HL-60/S4 treated with phorbol 12-myristate 13-acetate at 8.2 ng/mL for 4 days and 3 days (cell line): ENCODE measurements at regions not wholly inside any gene's neighbourhood (a gene's known extent, or its start where the extent isn't known, plus 50 kb on each side); places are given as distances from the start of the nearest gene placed in this dataset.
"Not testable (repeated sequence)": the region's sequence is repeated elsewhere in the genome, so short reads cannot be mapped to it uniquely, and the experiment has no call there.

Experiments
- in situ Hi-C: fragments of 300-500 bp; cut with MboI; formaldehyde crosslinking; loops from 2 replicates; pipeline ENCODE4 v1.15.0; 2022; ENCODE audit warnings: low sequenced_read_pairs

DNA sequence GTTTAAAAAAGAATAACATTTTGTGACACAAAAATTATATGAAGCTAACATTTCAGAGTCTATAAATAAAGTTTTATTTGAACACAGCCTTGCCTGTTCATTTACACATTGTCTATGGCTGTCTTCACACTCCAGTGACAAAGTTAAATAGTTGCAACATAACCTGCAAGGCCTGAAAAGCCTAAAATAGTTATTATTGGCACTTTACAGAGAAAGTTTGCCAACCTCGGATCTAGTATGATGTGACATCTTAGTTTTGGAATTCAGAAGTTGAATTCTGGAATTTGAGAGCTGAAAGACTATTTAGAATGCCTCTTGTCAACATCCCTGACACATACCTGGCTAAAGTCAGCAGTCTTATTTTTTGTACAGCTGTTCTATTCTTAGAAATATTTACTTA, 68.3 kb downstream of the DYRK2 start:
- in situ Hi-C loops: no loop called here

- in situ Hi-C loops: not testable (repeated sequence)
Measured at GRCh38 chr12:67719303-67719702, 70.8 kb downstream of the DYRK2 start.

GRCh38 chr12:67720351-67720856, 71.9 kb downstream of the DYRK2 start:
- in situ Hi-C loops: no loop called here

GRCh38 chr12:67721248-67721647, 72.7 kb downstream of the DYRK2 start:
- in situ Hi-C loops: no loop called here

- in situ Hi-C loops: no loop called here
Measured at GRCh38 chr12:67722296-67722695, 73.8 kb downstream of the DYRK2 start.

DNA sequence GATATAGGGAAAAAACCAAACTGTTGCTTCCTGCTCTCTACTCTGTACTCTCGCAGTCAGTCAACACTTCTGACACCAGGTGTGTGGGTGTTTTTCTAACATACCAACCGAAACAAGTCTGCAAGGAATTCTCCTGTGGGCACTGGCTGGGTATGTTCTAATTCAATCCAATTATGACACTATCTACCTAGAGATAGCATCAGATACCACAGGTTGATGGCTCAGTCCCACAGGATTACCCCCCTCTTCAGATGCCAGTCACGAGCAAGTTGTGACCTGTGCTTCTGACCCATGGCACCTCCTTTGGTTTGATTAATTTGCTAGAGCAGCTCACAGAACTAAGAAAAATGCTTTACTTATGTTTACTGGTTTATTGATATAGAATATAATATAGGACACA, 78.3 kb downstream of the DYRK2 start:
- in situ Hi-C loops: no loop called here

DNA sequence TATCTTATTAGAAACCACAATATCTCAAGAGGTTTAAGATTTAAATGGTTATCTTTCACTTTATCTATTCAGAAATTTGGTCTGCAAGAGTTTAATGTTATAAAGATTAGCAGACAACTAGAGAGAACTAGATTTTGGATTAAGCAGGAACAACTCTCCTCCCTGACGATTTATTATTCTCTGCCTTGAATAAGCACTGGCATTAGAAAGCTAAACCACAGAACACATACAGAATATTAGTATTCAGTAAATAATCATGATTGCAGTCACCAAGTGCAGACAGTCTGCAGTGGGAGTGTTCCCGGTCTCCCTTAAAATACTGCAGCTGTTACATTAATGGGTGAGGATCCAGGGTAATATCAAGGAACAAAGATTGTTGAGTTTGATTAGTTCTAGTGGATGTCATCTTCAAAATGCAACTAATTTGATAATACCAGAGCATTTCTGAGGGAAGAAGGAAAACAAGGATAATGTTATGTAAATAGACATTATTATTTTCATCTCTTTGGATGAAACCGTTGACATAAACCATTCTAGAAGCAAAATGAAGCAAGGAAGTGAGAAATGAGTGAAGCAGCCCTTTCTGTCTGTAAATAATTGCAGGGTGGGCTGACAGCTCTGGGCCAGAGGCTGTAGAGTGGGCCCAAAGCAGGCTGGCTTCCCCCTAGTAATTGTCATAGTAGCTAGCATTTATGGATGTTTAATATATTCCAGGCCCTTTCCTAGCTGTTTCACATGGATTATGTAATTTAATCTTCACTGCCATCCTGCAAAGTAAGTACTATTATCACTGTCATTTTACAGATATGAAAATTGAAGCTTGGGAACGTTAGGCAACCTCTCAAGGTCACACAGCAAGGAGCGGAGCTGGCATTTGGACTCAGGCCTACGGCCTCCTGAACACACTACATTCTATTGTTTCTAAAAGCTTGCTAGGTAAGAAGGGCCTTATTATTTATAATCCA, 79.4 kb downstream of the DYRK2 start:
- in situ Hi-C loops: no loop called here

GRCh38 chr12:67732857-67733256, 84.3 kb downstream of the DYRK2 start:
- in situ Hi-C loops: no loop called here

GRCh38 chr12:67735868-67736267, 87.3 kb downstream of the DYRK2 start:
- in situ Hi-C loops: no loop called here

DNA sequence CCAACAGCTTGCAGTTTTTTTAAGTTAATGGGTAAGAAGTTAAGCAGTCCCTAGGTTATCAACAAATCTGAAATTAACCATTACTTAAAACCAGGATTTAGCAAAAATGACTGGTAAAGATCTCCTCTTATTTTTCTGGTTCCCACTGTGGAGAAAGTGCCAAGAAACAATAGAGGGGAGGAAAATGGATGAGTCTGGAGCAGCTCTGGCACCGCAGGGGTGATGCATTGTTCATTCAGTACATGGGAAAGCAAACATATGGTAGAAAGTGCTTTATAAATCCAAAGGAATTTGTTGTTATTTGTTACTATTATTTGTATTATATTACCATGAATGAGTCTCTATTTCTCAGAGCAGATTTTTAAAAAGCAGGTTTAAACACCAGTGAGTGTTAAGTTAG, 92.2 kb downstream of the DYRK2 start:
- in situ Hi-C loops: no loop called here

GRCh38 chr12:67741270-67741669, 92.7 kb downstream of the DYRK2 start:
- in situ Hi-C loops: no loop called here

DNA sequence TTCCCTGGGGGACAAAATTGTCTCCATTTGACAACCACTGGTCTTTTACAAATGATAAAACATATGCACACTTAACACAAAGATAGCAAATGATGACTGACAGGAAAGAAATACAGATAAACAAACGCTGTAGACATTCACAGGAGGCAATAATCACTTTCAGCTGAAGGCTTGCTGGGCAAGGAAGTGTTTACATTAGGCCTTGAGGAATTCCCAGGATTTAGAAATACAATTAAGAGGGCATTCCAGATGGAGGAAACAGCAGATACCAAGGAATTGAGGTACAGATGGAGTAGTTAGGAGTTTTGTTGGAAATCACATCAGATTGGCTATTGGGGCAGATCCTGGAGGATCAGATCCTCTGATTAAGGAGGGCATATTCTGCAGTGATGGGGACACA, 93.9 kb downstream of the DYRK2 start:
- in situ Hi-C loops: no loop called here

GRCh38 chr12:67747869-67748742, 99.6 kb downstream of the DYRK2 start:
- in situ Hi-C loops: no loop called here

GRCh38 chr12:67748743-67749040, 100.1 kb downstream of the DYRK2 start:
- in situ Hi-C loops: no loop called here

DNA sequence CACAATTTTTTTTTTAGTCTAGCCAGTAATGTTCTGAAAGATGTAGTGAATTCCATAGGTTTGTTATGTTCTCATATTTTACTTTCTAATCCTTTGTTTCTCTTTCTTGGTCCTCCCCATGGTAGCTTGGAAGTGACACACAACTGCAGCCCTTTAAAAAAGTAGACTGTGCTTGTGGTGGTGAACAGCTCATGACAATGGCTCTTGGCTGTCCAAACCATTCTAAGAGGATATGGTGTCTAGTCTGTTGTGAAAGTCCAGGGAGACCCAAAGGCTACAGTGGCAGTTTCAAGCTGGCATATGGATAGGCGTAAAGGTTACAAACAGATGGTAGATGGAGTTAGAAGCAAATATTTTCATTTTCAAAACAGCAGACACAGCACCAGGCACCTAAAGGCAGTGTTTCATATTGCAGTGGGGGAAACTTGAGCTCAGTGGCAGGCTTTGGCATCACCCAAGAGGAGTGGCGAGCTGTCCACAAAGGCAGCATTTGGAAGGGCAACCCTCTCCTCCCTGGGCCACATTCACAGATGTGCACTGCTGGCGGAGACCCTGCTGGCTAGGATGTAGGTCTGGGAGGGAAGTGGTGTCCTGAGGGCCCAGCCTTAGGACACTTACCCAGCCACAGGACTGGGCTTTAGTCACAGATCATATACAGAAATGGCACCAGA, 102.1 kb downstream of the DYRK2 start:
- in situ Hi-C loops: no loop called here

- in situ Hi-C loops: no loop called here
Measured at GRCh38 chr12:67751381-67751928, 102.9 kb downstream of the DYRK2 start.

- in situ Hi-C loops: no loop called here
Measured at GRCh38 chr12:67752226-67752732, 103.7 kb downstream of the DYRK2 start.

GRCh38 chr12:67754933-67755697, 106.6 kb downstream of the DYRK2 start:
- in situ Hi-C loops: no loop called here

- in situ Hi-C loops: no loop called here
Measured at GRCh38 chr12:67757651-67758050, 109.1 kb downstream of the DYRK2 start.

- in situ Hi-C loops: no loop called here
Measured at GRCh38 chr12:67758119-67758518, 109.6 kb downstream of the DYRK2 start.
